ENCODE measurements at regions not wholly inside any gene's neighbourhood (a gene's known extent, or its start where the extent isn't known, plus 50 kb on each side); places are given as distances from the start of the nearest gene placed in this dataset.

DNA sequence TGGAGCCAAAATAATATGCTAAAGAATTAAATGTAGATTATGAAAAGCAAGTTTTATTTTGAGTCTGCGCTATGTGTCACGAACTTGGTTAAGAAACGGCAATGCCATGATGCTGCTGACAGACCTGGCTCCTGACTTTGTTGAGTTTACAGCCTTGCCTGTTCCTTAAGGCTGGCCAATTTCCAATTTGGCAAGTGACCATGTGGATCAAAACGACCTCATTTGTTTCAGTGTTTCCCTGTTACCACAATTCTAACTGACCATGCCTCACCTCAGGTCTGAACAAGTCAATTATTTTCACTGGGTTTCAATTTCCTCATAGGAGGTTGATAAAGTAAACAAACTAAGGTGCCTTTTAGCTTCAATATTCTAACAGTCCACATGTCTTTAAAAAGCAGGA is 461.4 kb downstream of the ZNF608 start:
- H2AFZ ChIP-seq (ENCODE audit: control insufficient read depth, low read length) = no peak overlapping the region
- H3K36me3 ChIP-seq (ENCODE audit: control insufficient read depth in 2 of 2, extremely low read depth in 1 of 2, insufficient read depth in 2 of 2, low read length in 2 of 2) = no peaks in the 10 kb centered on the region
- peaks cover 8% of the 10 kb centered on the region for H3K4me1 ChIP-seq (ENCODE audit: control insufficient read depth, extremely low read depth, insufficient read depth, low read length)
- no peak overlapping the region for H3K4me3 ChIP-seq (ENCODE audit: control insufficient read depth in 2 of 3, extremely low read depth in 1 of 3, insufficient read depth in 2 of 3, low read depth in 1 of 3, low read length in 3 of 3)
- H3K9ac ChIP-seq (ENCODE audit: control insufficient read depth, extremely low read depth, insufficient read depth, low read length) = no peak overlapping the region
- no peaks in the 10 kb centered on the region for H3K79me2 ChIP-seq (ENCODE audit: control insufficient read depth, insufficient read depth, low read length)
- FAIRE-seq (no peak), DNase-seq (ENCODE audit: low read depth, low spot score) (no peak)
- H3K27ac ChIP-seq (ENCODE audit: control insufficient read depth, insufficient read depth, low read length) = no peak overlapping the region
- H3K9me1 ChIP-seq (ENCODE audit: control insufficient read depth, extremely low read depth, insufficient read depth, low read length) = no peaks in the 10 kb centered on the region
- TF ChIP-seq EZH2 (IDR thresholded peaks at IDR 0.05; ENCODE audit: low read length) (no peak), CTCF (optimal IDR thresholded peaks at IDR 0.05 in 1 of 3, IDR thresholded peaks at IDR 0.05 in 1 of 3, conservative IDR thresholded peaks at IDR 0.05 in 1 of 3; ENCODE audit: extremely low read depth in 1 of 3, insufficient read depth in 2 of 3, low read length in 3 of 3) (no peak)
- H3K4me2 ChIP-seq (ENCODE audit: control insufficient read depth, extremely low read depth, insufficient read depth, low read depth, low read length) = no peak overlapping the region
- H3K27me3 ChIP-seq (ENCODE audit: control insufficient read depth, extremely low read depth, insufficient read depth, low read length) = no peaks in the 10 kb centered on the region
- dilution Hi-C loops (cut with MboI; ENCODE audit: extremely low pct_ligation_motif_present, low sequenced_read_pairs) = no loop called here
- no peaks in the 10 kb centered on the region for H4K20me1 ChIP-seq (ENCODE audit: control insufficient read depth, extremely low read depth, insufficient read depth, low read length)
- H3K9me3 ChIP-seq (ENCODE audit: control insufficient read depth, low read depth, low read length) = no peaks in the 10 kb centered on the region

DNA sequence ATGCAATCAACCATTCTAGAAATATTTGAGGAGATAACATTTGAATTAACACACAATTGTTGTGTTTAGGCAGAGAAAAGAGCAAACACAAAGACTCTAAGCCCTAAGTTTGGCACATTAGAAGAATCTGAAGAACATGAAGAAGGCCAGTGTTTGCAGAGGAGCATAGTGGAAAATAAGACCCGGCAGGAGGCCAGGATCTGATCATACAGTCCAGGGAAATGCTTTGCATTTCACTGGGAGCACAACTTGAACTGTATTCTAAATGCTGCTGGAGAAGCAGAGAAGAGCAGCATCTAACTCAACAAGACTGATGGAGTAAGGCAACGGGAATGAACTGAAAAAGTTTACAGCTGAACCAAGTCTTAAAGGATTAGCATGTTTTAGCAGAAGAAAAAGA is 463.4 kb downstream of the ZNF608 start:
- dilution Hi-C loops (cut with MboI; ENCODE audit: extremely low pct_ligation_motif_present, low sequenced_read_pairs) = no loop called here
- H3K4me1 ChIP-seq (ENCODE audit: control insufficient read depth, extremely low read depth, insufficient read depth, low read length) = peaks cover 6% of the 10 kb centered on the region

More for the DNA sequence above, 463.4 kb downstream of the ZNF608 start:
- no peak overlapping the region for H2AFZ ChIP-seq (ENCODE audit: control insufficient read depth, low read length)
- H3K27ac ChIP-seq (ENCODE audit: control insufficient read depth, insufficient read depth, low read length) = no peak overlapping the region
- H3K36me3 ChIP-seq (ENCODE audit: control insufficient read depth in 2 of 2, extremely low read depth in 1 of 2, insufficient read depth in 2 of 2, low read length in 2 of 2) = no peaks in the 10 kb centered on the region
- no peak overlapping the region for H3K4me3 ChIP-seq (ENCODE audit: control insufficient read depth in 2 of 3, extremely low read depth in 1 of 3, insufficient read depth in 2 of 3, low read depth in 1 of 3, low read length in 3 of 3)
- no peak overlapping the region for H3K9ac ChIP-seq (ENCODE audit: control insufficient read depth, extremely low read depth, insufficient read depth, low read length)
- no peaks in the 10 kb centered on the region for H3K9me3 ChIP-seq (ENCODE audit: control insufficient read depth, low read depth, low read length)
- DNase-seq (ENCODE audit: low read depth, low spot score) (no peak), FAIRE-seq (no peak)
- no peaks in the 10 kb centered on the region for H3K27me3 ChIP-seq (ENCODE audit: control insufficient read depth, extremely low read depth, insufficient read depth, low read length)
- H3K4me2 ChIP-seq (ENCODE audit: control insufficient read depth, extremely low read depth, insufficient read depth, low read depth, low read length) = no peak overlapping the region
- no peaks in the 10 kb centered on the region for H3K79me2 ChIP-seq (ENCODE audit: control insufficient read depth, insufficient read depth, low read length)
- no peaks in the 10 kb centered on the region for H3K9me1 ChIP-seq (ENCODE audit: control insufficient read depth, extremely low read depth, insufficient read depth, low read length)
- no peaks in the 10 kb centered on the region for H4K20me1 ChIP-seq (ENCODE audit: control insufficient read depth, extremely low read depth, insufficient read depth, low read length)
- TF ChIP-seq CTCF (optimal IDR thresholded peaks at IDR 0.05 in 1 of 3, IDR thresholded peaks at IDR 0.05 in 1 of 3, conservative IDR thresholded peaks at IDR 0.05 in 1 of 3; ENCODE audit: extremely low read depth in 1 of 3, insufficient read depth in 2 of 3, low read length in 3 of 3) = no peak
- no peak for TF ChIP-seq EZH2 (IDR thresholded peaks at IDR 0.05; ENCODE audit: low read length)

All from keratinocyte (primary cell).